Naive thymus-derived CD4-positive, alpha-beta T cell (primary cell): ENCODE measurements at regions not wholly inside any gene's neighbourhood (a gene's known extent, or its start where the extent isn't known, plus 50 kb on each side); places are given as distances from the start of the nearest gene placed in this dataset.

Source experiments
- ATAC-seq: fragments of 150-1000 bp; cut with Tn5 transposase; 2 replicates; pipeline ENCODE4 v1.10.0; 2021; ENCODE audit warnings: mild to moderate bottlenecking, moderate library complexity
- CTCF ChIA-PET: fragments of 350-600 bp; sonication (Branson Sonifier 250); formaldehyde crosslinking; loops from one replicate; lab custom pipeline; 2021; ENCODE audit warnings: antibody characterized with exemption; lab: Charles Lee
- POLR2A ChIA-PET: fragments of 350-600 bp; sonication (Branson Sonifier 250); formaldehyde crosslinking; loops from one replicate; lab custom pipeline; 2021; ENCODE audit warnings: antibody characterized with exemption, inconsistent platforms; lab: Charles Lee
- DNase-seq, 9 donors: peaks; one replicate each; pipeline versions ENCODE4 v3.0.0 to v3.0.0-alpha.2; 2020 to 2022; ENCODE audit warnings: mixed read lengths in 1 of 9
- H3K27ac ChIP-seq: one replicate; pipeline ENCODE4 v1.7.0; 2013; ENCODE audit warnings: mild to moderate bottlenecking, low read depth, low read length, moderate library complexity
- H3K27me3 ChIP-seq, 2 donors: one replicate each; pipeline ENCODE4 v1.7.0; 2013; ENCODE audit warnings: low read length in 2 of 2, mild to moderate bottlenecking in 2 of 2, moderate library complexity in 2 of 2; ENCODE audit not compliant: control insufficient read depth in 2 of 2, insufficient read depth in 2 of 2
- H3K36me3 ChIP-seq, 3 experiments: 1 replicate in 2 of 3; 2 replicates in 1 of 3; pipeline ENCODE4 v1.7.0; 2013; ENCODE audit warnings: low read length in 3 of 3, mild to moderate bottlenecking in 3 of 3, moderate library complexity in 1 of 3; ENCODE audit not compliant: insufficient read depth in 3 of 3, control insufficient read depth in 2 of 3
- H3K4me1 ChIP-seq, 2 donors: one replicate each; pipeline ENCODE4 v1.7.0; 2013; ENCODE audit warnings: low read length in 2 of 2, mild to moderate bottlenecking in 2 of 2, moderate library complexity in 1 of 2; ENCODE audit not compliant: control insufficient read depth in 2 of 2, insufficient read depth in 2 of 2
- H3K4me3 ChIP-seq: 2 replicates; pipeline ENCODE4 v1.7.0; 2013; ENCODE audit warnings: mild to moderate bottlenecking, low read length
- H3K9me3 ChIP-seq, 3 experiments: 1 replicate in 2 of 3; 2 replicates in 1 of 3; pipeline ENCODE4 v1.7.0; 2013; ENCODE audit warnings: low read length in 3 of 3; ENCODE audit not compliant: control insufficient read depth in 2 of 3
- H3K27ac Mint-ChIP-seq, 9 donors: one replicate each; pipeline ENCODE4 v1.8.0; 2020 to 2022; ENCODE audit warnings: mixed read lengths in 9 of 9, mild to moderate bottlenecking in 8 of 9, moderate library complexity in 5 of 9, inconsistent platforms in 2 of 9
- H3K27me3 Mint-ChIP-seq, 5 donors: one replicate each; pipeline ENCODE4 v1.8.0; 2021 to 2022; ENCODE audit warnings: mixed read lengths in 5 of 5, mild to moderate bottlenecking in 1 of 5
- H3K36me3 Mint-ChIP-seq, 5 donors: one replicate each; pipeline ENCODE4 v1.8.0; 2020 to 2022; ENCODE audit warnings: mixed read lengths in 5 of 5, mild to moderate bottlenecking in 3 of 5, inconsistent platforms in 1 of 5
- H3K4me1 Mint-ChIP-seq, 7 donors: one replicate each; pipeline ENCODE4 v1.8.0; 2020 to 2022; ENCODE audit warnings: mixed read lengths in 7 of 7, mild to moderate bottlenecking in 3 of 7, inconsistent platforms in 1 of 7
- H3K4me3 Mint-ChIP-seq, 10 donors: one replicate each; pipeline ENCODE4 v1.8.0; 2020 to 2022; ENCODE audit warnings: mild to moderate bottlenecking in 10 of 10, mixed read lengths in 10 of 10, moderate library complexity in 6 of 10, inconsistent platforms in 2 of 10
- H3K9me3 Mint-ChIP-seq, 11 donors: one replicate each; pipeline ENCODE4 v1.8.0; 2020 to 2022; ENCODE audit warnings: mixed read lengths in 11 of 11, mild to moderate bottlenecking in 4 of 11, inconsistent platforms in 1 of 11, moderate library complexity in 1 of 11
- intact Hi-C, 2 donors: fragments of 100-400 bp; cut with micrococcal nuclease; formaldehyde crosslinking; loops; one replicate each; pipeline ENCODE4 v1.15.1; 2023

- POLR2A ChIA-PET, result no interaction called here
- H3K27ac ChIP-seq, result no peak overlapping the region
- no peak overlapping the region for H3K4me3 ChIP-seq
- Mint-ChIP-seq H3K4me1 (no peaks in the 10 kb centered on the region), H3K27ac (no peak overlapping the region), H3K27me3 (peaks cover 0 to 8% (median 0%) of the 10 kb centered on the region in 5 donors), H3K9me3 (no peaks in the 10 kb centered on the region), H3K36me3 (no peaks in the 10 kb centered on the region), H3K4me3 (no peak overlapping the region)
- H3K27me3 ChIP-seq, result no peaks in the 10 kb centered on the region
- DNase-seq (no peak), ATAC-seq (no peak)
- CTCF ChIA-PET, result no interaction called here
- no peaks in the 10 kb centered on the region for H3K36me3 ChIP-seq
- intact Hi-C loops, result no loop called here
- H3K4me1 ChIP-seq, result no peaks in the 10 kb centered on the region
- no peaks in the 10 kb centered on the region for H3K9me3 ChIP-seq
Observed at GRCh38 chr12:127399451-127399850, 867.5 kb upstream of the TMEM132C start.

- ChIA-PET POLR2A (no interaction called here), CTCF (interaction anchor here (0.6 kb wide), 1 partner anchor 20 kb away, joined by 3 read pairs; no protein-coding TSS in a partner anchor)
- H3K4me1 Mint-ChIP-seq, result no peaks in the 10 kb centered on the region
- no peak for DNase-seq
- Histone ChIP-seq H3K4me3 (no peak overlapping the region), H3K9me3 (no peaks in the 10 kb centered on the region), H3K4me1 (no peaks in the 10 kb centered on the region), H3K27me3 (no peaks in the 10 kb centered on the region), H3K27ac (no peak overlapping the region), H3K36me3 (no peaks in the 10 kb centered on the region)
- H3K9me3 Mint-ChIP-seq, result no peaks in the 10 kb centered on the region
- H3K27me3 Mint-ChIP-seq, result peaks cover 0 to 7% (median 0%) of the 10 kb centered on the region in 5 donors
- no peak for ATAC-seq
- H3K27ac Mint-ChIP-seq, result no peak overlapping the region
- no peak overlapping the region for H3K4me3 Mint-ChIP-seq
- H3K36me3 Mint-ChIP-seq, result no peaks in the 10 kb centered on the region
- intact Hi-C loops, result no loop called here
Observed at GRCh38 chr12:127400221-127400620, 866.7 kb upstream of the TMEM132C start.

DNA sequence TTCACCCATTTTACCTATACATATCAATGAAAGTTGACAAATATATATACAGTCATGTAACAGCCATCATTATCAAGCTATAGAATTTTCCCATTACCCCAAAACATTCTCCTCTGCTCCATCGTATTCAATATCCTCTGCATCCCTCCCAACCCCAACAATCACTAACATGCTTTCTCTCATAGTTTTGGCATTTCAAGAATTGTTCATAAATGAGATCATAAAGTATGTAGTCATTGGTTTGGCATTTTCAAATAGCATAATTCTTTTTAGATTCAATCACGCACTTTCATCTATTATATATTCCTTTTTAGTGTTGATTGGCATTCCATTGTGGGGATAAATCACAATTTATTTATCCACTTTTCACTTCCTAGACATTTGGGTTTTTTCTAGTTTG, 866.0 kb upstream of the TMEM132C start:
- Mint-ChIP-seq H3K27me3 (peaks cover 0 to 7% (median 0%) of the 10 kb centered on the region in 5 donors), H3K27ac (no peak overlapping the region), H3K4me1 (no peaks in the 10 kb centered on the region), H3K9me3 (peaks cover 0 to 4% (median 0%) of the 10 kb centered on the region in 11 donors), H3K36me3 (no peaks in the 10 kb centered on the region), H3K4me3 (no peak overlapping the region)
- intact Hi-C loops, result no loop called here
- CTCF ChIA-PET, result interaction anchor here (0.6 kb wide), 1 partner anchor 21 kb away, joined by 3 read pairs; no protein-coding TSS in a partner anchor
- POLR2A ChIA-PET, result no interaction called here
- no peak overlapping the region for H3K4me3 ChIP-seq
- H3K27me3 ChIP-seq, result no peaks in the 10 kb centered on the region
- no peaks in the 10 kb centered on the region for H3K36me3 ChIP-seq
- ATAC-seq (no peak), DNase-seq (no peak)
- no peaks in the 10 kb centered on the region for H3K9me3 ChIP-seq
- H3K27ac ChIP-seq, result no peak overlapping the region
- H3K4me1 ChIP-seq, result no peaks in the 10 kb centered on the region

DNA sequence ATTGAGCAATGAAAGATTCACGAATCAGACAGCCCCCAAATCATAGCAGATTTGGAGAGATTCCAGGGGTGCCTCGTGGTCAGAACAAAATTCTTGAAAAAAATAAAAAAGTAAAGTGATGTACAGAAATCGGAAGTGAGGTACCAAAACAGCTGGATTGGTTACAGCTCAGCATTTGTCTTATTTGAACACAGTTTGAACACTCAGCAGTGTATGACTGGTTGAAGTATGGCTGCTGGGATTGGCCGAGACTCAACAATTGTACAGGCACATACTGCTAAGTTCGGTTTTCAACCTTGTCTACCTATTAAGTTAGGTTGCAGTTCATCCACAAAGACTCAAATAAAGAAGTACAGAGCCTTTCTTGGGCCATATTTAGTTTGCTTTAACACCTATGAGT, 865.4 kb upstream of the TMEM132C start:
- Mint-ChIP-seq H3K4me3 (no peak overlapping the region), H3K27ac (no peak overlapping the region), H3K27me3 (peaks cover 0 to 6% (median 0%) of the 10 kb centered on the region in 5 donors), H3K9me3 (peaks cover 0 to 6% (median 0%) of the 10 kb centered on the region in 11 donors), H3K4me1 (no peaks in the 10 kb centered on the region), H3K36me3 (no peaks in the 10 kb centered on the region)
- Histone ChIP-seq H3K9me3 (no peaks in the 10 kb centered on the region), H3K27me3 (no peaks in the 10 kb centered on the region), H3K27ac (no peak overlapping the region), H3K4me3 (no peak overlapping the region), H3K36me3 (no peaks in the 10 kb centered on the region), H3K4me1 (no peaks in the 10 kb centered on the region)
- DNase-seq, result no peak
- no peak for ATAC-seq
- ChIA-PET POLR2A (no interaction called here), CTCF (no interaction called here)
- intact Hi-C loops, result no loop called here

GRCh38 chr12:127411166-127411915, 855.6 kb upstream of the TMEM132C start:
- H3K4me1 Mint-ChIP-seq, result no peaks in the 10 kb centered on the region
- POLR2A ChIA-PET, result no interaction called here
- peaks cover 0 to 7% (median 0%) of the 10 kb centered on the region in 11 donors for H3K9me3 Mint-ChIP-seq
- intact Hi-C loops, result no loop called here
- no peaks in the 10 kb centered on the region for H3K9me3 ChIP-seq
- H3K36me3 ChIP-seq, result no peaks in the 10 kb centered on the region
- H3K4me3 Mint-ChIP-seq, result no peak overlapping the region
- H3K27ac Mint-ChIP-seq, result no peak overlapping the region
- no peaks in the 10 kb centered on the region for H3K27me3 ChIP-seq
- no peak overlapping the region for H3K4me3 ChIP-seq
- no peak overlapping the region for H3K27ac ChIP-seq
- CTCF ChIA-PET, result no interaction called here
- DNase-seq (no peak), ATAC-seq (no peak)
- no peaks in the 10 kb centered on the region for H3K36me3 Mint-ChIP-seq
- peaks cover 0 to 7% (median 3%) of the 10 kb centered on the region in 5 donors for H3K27me3 Mint-ChIP-seq
- H3K4me1 ChIP-seq, result no peaks in the 10 kb centered on the region

DNA sequence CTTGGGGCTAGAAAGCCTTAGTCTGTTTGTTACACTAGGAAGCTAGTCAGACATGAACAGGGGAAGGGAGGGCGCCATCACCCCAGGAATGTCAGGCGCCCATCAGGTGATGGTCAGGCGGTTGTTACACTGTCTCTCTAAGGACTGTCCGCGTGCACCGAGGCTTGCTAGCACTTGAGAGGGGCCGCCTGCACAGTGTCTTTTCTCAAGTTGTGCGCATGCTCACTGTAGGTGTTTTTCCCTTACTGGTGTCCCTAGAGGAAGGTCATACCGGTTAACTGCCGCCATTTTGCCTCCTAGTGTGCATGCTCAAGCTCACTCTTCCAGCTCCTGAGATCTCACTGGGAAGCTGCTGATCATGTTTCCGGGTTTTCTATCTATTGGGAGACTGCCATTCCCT, 855.0 kb upstream of the TMEM132C start:
- no peaks in the 10 kb centered on the region for H3K9me3 ChIP-seq
- no peaks in the 10 kb centered on the region for H3K36me3 ChIP-seq
- no peaks in the 10 kb centered on the region for H3K4me1 ChIP-seq
- no peaks in the 10 kb centered on the region for H3K4me1 Mint-ChIP-seq
- peaks cover 0 to 11% (median 3%) of the 10 kb centered on the region in 11 donors for H3K9me3 Mint-ChIP-seq
- H3K36me3 Mint-ChIP-seq, result no peaks in the 10 kb centered on the region
- no peak overlapping the region for H3K27ac Mint-ChIP-seq
- H3K27me3 Mint-ChIP-seq, result peaks cover 0 to 7% (median 4%) of the 10 kb centered on the region in 5 donors
- ChIA-PET POLR2A (no interaction called here), CTCF (no interaction called here)
- H3K27ac ChIP-seq, result no peak overlapping the region
- ATAC-seq, result no peak
- intact Hi-C loops, result no loop called here
- H3K27me3 ChIP-seq, result no peaks in the 10 kb centered on the region
- no peak overlapping the region for H3K4me3 ChIP-seq
- DNase-seq, result no peak
- H3K4me3 Mint-ChIP-seq, result no peak overlapping the region

- POLR2A ChIA-PET, result no interaction called here
Observed at GRCh38 chr12:127412866-127413265, 854.1 kb upstream of the TMEM132C start.

More at GRCh38 chr12:127412866-127413265, 854.1 kb upstream of the TMEM132C start:
- H3K9me3 ChIP-seq, result no peaks in the 10 kb centered on the region
- no peaks in the 10 kb centered on the region for H3K36me3 ChIP-seq
- H3K9me3 Mint-ChIP-seq, result peaks cover 0 to 19% (median 5%) of the 10 kb centered on the region in 11 donors
- no peak for ATAC-seq
- H3K4me1 Mint-ChIP-seq, result no peaks in the 10 kb centered on the region
- H3K4me3 Mint-ChIP-seq, result no peak overlapping the region
- peaks cover 0 to 7% (median 4%) of the 10 kb centered on the region in 5 donors for H3K27me3 Mint-ChIP-seq
- no peaks in the 10 kb centered on the region for H3K27me3 ChIP-seq
- H3K4me3 ChIP-seq, result no peak overlapping the region
- H3K36me3 Mint-ChIP-seq, result no peaks in the 10 kb centered on the region
- no peak overlapping the region for H3K27ac Mint-ChIP-seq
- intact Hi-C loops, result no loop called here
- CTCF ChIA-PET, result no interaction called here
- no peak overlapping the region for H3K27ac ChIP-seq
- DNase-seq, result no peak
- H3K4me1 ChIP-seq, result no peaks in the 10 kb centered on the region
